SK-N-SH (cell line): ENCODE measurements at regions not wholly inside any gene's neighbourhood (a gene's known extent, or its start where the extent isn't known, plus 50 kb on each side); places are given as distances from the start of the nearest gene placed in this dataset.

Experiments used
- CTCF ChIP-seq: fragments of 200-600 bp; sonication (generic); IDR thresholded peaks from 2 replicates; pipeline ENCODE4 v1.6.1; 2017; ENCODE audit warnings: antibody characterized with exemption, mild to moderate bottlenecking, moderate library complexity
- ELF1 ChIP-seq: IDR thresholded peaks from 2 replicates; pipeline ENCODE4 v1.4.0; 2012
- EP300 ChIP-seq, 2 experiments: IDR thresholded peaks; 2 replicates each; pipeline versions ENCODE4 v1.4.0 to v1.6.1; 2012; ENCODE audit warnings: borderline replicate concordance in 1 of 2, low read depth in 1 of 2, low read length in 1 of 2
- EZH2phosphoT487 ChIP-seq: fragments of 200-600 bp; sonication (generic); IDR thresholded peaks from 2 replicates; pipeline ENCODE4 v1.6.1; 2017; ENCODE audit warnings: low read depth, mixed run types, mild to moderate bottlenecking, antibody characterized with exemption, moderate library complexity, borderline replicate concordance
- FOSL2 ChIP-seq: IDR thresholded peaks from 2 replicates; pipeline ENCODE4 v1.4.0; 2012; ENCODE audit warnings: low read depth, mild to moderate bottlenecking, moderate library complexity, borderline replicate concordance
- GABPA ChIP-seq: IDR thresholded peaks from 2 replicates; pipeline ENCODE4 v1.4.0; 2012; ENCODE audit warnings: low read depth, mild to moderate bottlenecking
- MXI1 ChIP-seq: IDR thresholded peaks from 2 replicates; pipeline ENCODE4 v1.6.1; 2012; ENCODE audit warnings: mild to moderate bottlenecking, low read depth, low read length, improper control_type of control experiment
- NRF1 ChIP-seq: IDR thresholded peaks from 2 replicates; pipeline ENCODE4 v1.6.1; 2012; ENCODE audit warnings: low read depth, mild to moderate bottlenecking, low read length
- POLR2AphosphoS5 ChIP-seq: IDR thresholded peaks from 2 replicates; pipeline ENCODE4 v1.6.1; 2012; ENCODE audit warnings: low read depth, low read length
- TEAD4 ChIP-seq: IDR thresholded peaks from 2 replicates; pipeline ENCODE4 v1.4.0; 2012; ENCODE audit warnings: mild to moderate bottlenecking, borderline replicate concordance; ENCODE audit not compliant: insufficient read depth
- ZBTB33 ChIP-seq: IDR thresholded peaks from 2 replicates; pipeline ENCODE4 v1.4.0; 2012; ENCODE audit warnings: low read depth, borderline replicate concordance

GRCh38 chr3:8103954-8104353 lies 397.7 kb upstream of the LMCD1 start:
- TF ChIP-seq POLR2AphosphoS5 (no peak), NRF1 (no peak), EP300 (IDR thresholded peaks at IDR 0.05; ENCODE audit: borderline replicate concordance in 1 of 2, low read depth in 1 of 2, low read length in 1 of 2) (no peak), ELF1 (no peak), CTCF (no peak), TEAD4 (no peak), GABPA (no peak), ZBTB33 (no peak), EZH2phosphoT487 (no peak), FOSL2 (no peak), MXI1 (no peak)
